Loucy (cell line): ENCODE measurements at regions not wholly inside any gene's neighbourhood (a gene's known extent, or its start where the extent isn't known, plus 50 kb on each side); places are given as distances from the start of the nearest gene placed in this dataset.

Source experiments
- EZH2phosphoT487 ChIP-seq: fragments of 200-600 bp; IDR thresholded peaks from 2 replicates; pipeline ENCODE4 v1.6.1; 2018; ENCODE audit warnings: antibody characterized with exemption, mild to moderate bottlenecking, moderate library complexity, borderline replicate concordance
- TF ChIP-seq, protein P1 (sequence below): fragments of 200-600 bp; sonication (generic); conservative IDR thresholded peaks from 2 replicates; pipeline ENCODE4 v1.5.1; 2014; ENCODE audit warnings: mild to moderate bottlenecking, antibody characterized with exemption, low read length

DNA sequence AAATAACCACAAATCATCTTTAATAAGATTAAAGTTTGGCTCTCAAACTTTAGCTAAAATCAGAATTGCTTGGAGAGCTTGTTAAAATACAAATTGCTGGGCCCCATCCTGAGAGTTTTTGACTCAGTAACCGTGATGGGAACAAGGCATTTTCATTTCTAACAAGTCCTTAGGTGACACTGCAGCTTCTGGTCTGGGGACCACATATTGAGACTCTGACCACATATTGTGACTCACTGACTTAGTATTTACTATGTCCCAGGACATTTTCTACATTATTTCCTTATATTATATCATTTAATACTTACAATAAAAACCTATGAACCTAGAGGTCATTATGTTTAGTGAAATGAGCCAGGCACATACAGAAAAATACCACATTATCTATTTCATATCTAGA, 164.5 kb downstream of the ZMAT3 start:
- TF ChIP-seq, protein P1, sequence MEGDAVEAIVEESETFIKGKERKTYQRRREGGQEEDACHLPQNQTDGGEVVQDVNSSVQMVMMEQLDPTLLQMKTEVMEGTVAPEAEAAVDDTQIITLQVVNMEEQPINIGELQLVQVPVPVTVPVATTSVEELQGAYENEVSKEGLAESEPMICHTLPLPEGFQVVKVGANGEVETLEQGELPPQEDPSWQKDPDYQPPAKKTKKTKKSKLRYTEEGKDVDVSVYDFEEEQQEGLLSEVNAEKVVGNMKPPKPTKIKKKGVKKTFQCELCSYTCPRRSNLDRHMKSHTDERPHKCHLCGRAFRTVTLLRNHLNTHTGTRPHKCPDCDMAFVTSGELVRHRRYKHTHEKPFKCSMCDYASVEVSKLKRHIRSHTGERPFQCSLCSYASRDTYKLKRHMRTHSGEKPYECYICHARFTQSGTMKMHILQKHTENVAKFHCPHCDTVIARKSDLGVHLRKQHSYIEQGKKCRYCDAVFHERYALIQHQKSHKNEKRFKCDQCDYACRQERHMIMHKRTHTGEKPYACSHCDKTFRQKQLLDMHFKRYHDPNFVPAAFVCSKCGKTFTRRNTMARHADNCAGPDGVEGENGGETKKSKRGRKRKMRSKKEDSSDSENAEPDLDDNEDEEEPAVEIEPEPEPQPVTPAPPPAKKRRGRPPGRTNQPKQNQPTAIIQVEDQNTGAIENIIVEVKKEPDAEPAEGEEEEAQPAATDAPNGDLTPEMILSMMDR, result no peak
- TF ChIP-seq EZH2phosphoT487, result no peak
